Sigmoid colon (tissue), 3 donors: ENCODE measurements at regions not wholly inside any gene's neighbourhood (a gene's known extent, or its start where the extent isn't known, plus 50 kb on each side); places are given as distances from the start of the nearest gene placed in this dataset.

Experiments used
- POLR2A ChIP-seq, 2 donors: fragments of 450-650 bp; IDR thresholded peaks; one replicate each; pipeline ENCODE4 v1.6.1; 2016; ENCODE audit warnings: antibody characterized with exemption in 2 of 2, mild to moderate bottlenecking in 2 of 2, moderate library complexity in 2 of 2
- TF ChIP-seq, protein P1 (sequence below), 4 experiments: fragments of 450-650 bp in 3 of 4; fragments of 200-600 bp in 1 of 4; IDR thresholded peaks; one replicate each; pipeline ENCODE4 v1.5.1; 2016 to 2019; ENCODE audit warnings: antibody characterized with exemption in 4 of 4, mild to moderate bottlenecking in 3 of 4, moderate library complexity in 2 of 4

DNA sequence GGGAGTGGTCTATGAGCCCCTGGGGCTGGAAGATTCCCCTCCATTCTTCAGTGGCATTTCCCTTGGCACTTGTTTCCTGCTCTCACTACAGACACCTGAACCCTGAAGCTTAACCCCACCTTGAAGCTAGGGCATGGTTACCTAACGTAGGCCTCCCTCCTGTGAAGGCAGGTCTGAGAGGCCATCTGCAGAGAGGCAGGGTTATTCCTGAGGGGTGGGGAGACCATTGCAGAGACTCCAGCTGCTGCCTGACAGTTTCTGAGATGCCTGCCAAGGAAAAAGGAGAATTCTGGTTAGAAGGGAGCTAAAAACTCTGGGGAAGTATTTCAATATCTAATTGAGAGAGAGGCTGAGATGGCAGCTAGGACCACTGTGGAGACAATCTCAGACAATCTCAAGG is 119.3 kb upstream of the NDUFV2 start:
- TF ChIP-seq, protein P1, sequence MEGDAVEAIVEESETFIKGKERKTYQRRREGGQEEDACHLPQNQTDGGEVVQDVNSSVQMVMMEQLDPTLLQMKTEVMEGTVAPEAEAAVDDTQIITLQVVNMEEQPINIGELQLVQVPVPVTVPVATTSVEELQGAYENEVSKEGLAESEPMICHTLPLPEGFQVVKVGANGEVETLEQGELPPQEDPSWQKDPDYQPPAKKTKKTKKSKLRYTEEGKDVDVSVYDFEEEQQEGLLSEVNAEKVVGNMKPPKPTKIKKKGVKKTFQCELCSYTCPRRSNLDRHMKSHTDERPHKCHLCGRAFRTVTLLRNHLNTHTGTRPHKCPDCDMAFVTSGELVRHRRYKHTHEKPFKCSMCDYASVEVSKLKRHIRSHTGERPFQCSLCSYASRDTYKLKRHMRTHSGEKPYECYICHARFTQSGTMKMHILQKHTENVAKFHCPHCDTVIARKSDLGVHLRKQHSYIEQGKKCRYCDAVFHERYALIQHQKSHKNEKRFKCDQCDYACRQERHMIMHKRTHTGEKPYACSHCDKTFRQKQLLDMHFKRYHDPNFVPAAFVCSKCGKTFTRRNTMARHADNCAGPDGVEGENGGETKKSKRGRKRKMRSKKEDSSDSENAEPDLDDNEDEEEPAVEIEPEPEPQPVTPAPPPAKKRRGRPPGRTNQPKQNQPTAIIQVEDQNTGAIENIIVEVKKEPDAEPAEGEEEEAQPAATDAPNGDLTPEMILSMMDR (IDR thresholded peaks at IDR 0.05) = no peak
- no peak for TF ChIP-seq POLR2A (IDR thresholded peaks at IDR 0.05)
